Central memory CD8-positive, alpha-beta T cell (primary cell): ENCODE measurements at regions not wholly inside any gene's neighbourhood (a gene's known extent, or its start where the extent isn't known, plus 50 kb on each side); places are given as distances from the start of the nearest gene placed in this dataset.

Source experiments
- ATAC-seq: fragments of 150-1000 bp; cut with Tn5 transposase; replicated peaks from 2 replicates; pipeline ENCODE4 v1.10.0; 2022; ENCODE audit warnings: mild to moderate bottlenecking, moderate FRiP score, moderate number of reproducible peaks; ENCODE audit not compliant: poor library complexity, severe bottlenecking; ENCODE audit errors: extremely low read depth
- DNase-seq, 2 donors: peaks; one replicate each; pipeline ENCODE4 v3.0.0; 2021; ENCODE audit warnings: low spot score in 2 of 2
- H3K27ac Mint-ChIP-seq: one replicate; pipeline ENCODE4 v1.8.0; 2022; ENCODE audit warnings: low read depth, mild to moderate bottlenecking, moderate library complexity, mixed read lengths
- H3K27me3 Mint-ChIP-seq: one replicate; pipeline ENCODE4 v1.8.0; 2022; ENCODE audit warnings: mixed read lengths
- H3K36me3 Mint-ChIP-seq: one replicate; pipeline ENCODE4 v1.8.0; 2022; ENCODE audit warnings: mild to moderate bottlenecking, moderate library complexity, mixed read lengths; ENCODE audit not compliant: insufficient read depth
- H3K4me1 Mint-ChIP-seq: one replicate; pipeline ENCODE4 v1.8.0; 2022; ENCODE audit warnings: mixed read lengths
- H3K4me3 Mint-ChIP-seq: one replicate; pipeline ENCODE4 v1.8.0; 2022; ENCODE audit warnings: mild to moderate bottlenecking, moderate library complexity, mixed read lengths
- H3K9me3 Mint-ChIP-seq: one replicate; pipeline ENCODE4 v1.8.0; 2022; ENCODE audit warnings: mixed read lengths

DNA sequence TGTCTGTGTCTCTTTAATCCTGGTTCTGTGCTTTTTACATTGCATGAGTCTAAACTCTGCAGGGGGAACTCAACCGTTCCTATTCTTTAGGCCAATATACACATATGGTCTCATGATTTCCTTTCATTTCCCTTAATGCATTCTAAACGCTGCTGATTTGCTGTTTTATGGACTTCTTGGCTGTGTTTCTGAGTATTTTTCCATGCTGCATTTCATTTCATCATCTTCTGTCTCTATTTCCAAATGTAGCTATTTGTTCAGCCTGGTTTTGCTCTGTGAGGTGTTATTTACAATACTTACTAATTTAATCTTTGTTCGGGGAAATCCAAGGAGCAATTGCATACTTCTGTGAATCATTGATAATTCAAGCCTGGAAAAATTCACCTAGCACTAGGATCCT, 897.2 kb downstream of the TSN start:
- H3K27me3 Mint-ChIP-seq = no peaks in the 10 kb centered on the region
- no peak overlapping the region for H3K4me3 Mint-ChIP-seq
- DNase-seq (no peak), ATAC-seq (no peak)
- no peak overlapping the region for H3K27ac Mint-ChIP-seq
- H3K9me3 Mint-ChIP-seq = peaks cover 24% of the 10 kb centered on the region
- no peaks in the 10 kb centered on the region for H3K36me3 Mint-ChIP-seq
- H3K4me1 Mint-ChIP-seq = no peaks in the 10 kb centered on the region

GRCh38 chr2:122656403-122656802, 901.0 kb downstream of the TSN start:
- Mint-ChIP-seq H3K27me3 (no peaks in the 10 kb centered on the region), H3K36me3 (peaks cover 2% of the 10 kb centered on the region), H3K4me1 (no peaks in the 10 kb centered on the region), H3K27ac (no peak overlapping the region), H3K9me3 (peaks cover 14% of the 10 kb centered on the region), H3K4me3 (no peak overlapping the region)
- ATAC-seq (no peak), DNase-seq (no peak)

GRCh38 chr2:122660786-122661634, 905.6 kb downstream of the TSN start:
- H3K36me3 Mint-ChIP-seq = peaks cover 2% of the 10 kb centered on the region
- H3K4me3 Mint-ChIP-seq = no peak overlapping the region
- H3K4me1 Mint-ChIP-seq = no peaks in the 10 kb centered on the region
- no peaks in the 10 kb centered on the region for H3K27me3 Mint-ChIP-seq
- no peak for ATAC-seq
- no peak overlapping the region for H3K27ac Mint-ChIP-seq
- no peak for DNase-seq
- H3K9me3 Mint-ChIP-seq = no peaks in the 10 kb centered on the region

DNA sequence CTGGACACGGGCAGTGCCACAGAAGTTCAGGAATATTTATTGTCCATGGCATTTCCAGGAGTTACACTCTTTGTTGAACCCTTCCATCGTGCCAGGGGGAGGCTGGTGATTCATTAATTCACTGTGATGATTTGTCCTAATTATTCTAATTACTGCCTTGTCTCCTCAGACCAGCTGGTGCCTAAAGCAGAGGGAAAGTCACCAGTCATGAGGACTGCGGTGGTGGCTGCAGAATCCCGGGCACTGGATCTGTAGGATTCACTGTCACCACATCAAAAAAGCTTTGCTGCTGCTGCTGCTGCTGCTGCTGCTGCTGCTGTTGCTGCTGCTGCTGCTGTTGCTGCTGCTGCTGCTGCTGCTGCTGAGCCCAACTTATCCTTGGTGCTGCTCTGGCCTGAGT, 908.2 kb downstream of the TSN start:
- no peak overlapping the region for H3K4me3 Mint-ChIP-seq
- DNase-seq (no peak), ATAC-seq (no peak)
- no peaks in the 10 kb centered on the region for H3K4me1 Mint-ChIP-seq
- H3K27me3 Mint-ChIP-seq = no peaks in the 10 kb centered on the region
- H3K27ac Mint-ChIP-seq = no peak overlapping the region
- H3K9me3 Mint-ChIP-seq = no peaks in the 10 kb centered on the region
- H3K36me3 Mint-ChIP-seq = no peaks in the 10 kb centered on the region

DNA sequence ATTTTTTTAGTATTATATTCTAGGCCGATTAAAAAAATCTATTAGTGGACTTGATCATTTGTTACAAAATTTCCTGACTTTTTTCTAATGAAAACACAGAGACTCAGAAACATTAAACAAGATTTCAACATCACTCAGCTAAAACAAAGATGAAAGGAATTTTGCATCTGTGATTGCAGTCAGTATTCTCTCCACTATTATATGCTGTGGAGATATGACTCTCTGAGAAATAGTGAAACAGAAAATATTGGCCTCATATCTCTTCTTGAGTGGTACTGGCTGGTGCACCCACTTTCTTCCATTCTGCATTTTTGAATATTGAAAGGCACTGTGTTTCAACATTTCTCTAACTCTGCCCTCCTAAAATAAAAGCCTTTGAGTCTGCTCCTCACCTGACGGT, 914.2 kb downstream of the TSN start:
- ATAC-seq (no peak), DNase-seq (no peak)
- Mint-ChIP-seq H3K4me3 (no peak overlapping the region), H3K36me3 (no peaks in the 10 kb centered on the region), H3K4me1 (no peaks in the 10 kb centered on the region), H3K9me3 (peaks cover 6% of the 10 kb centered on the region), H3K27ac (no peak overlapping the region), H3K27me3 (no peaks in the 10 kb centered on the region)

DNA sequence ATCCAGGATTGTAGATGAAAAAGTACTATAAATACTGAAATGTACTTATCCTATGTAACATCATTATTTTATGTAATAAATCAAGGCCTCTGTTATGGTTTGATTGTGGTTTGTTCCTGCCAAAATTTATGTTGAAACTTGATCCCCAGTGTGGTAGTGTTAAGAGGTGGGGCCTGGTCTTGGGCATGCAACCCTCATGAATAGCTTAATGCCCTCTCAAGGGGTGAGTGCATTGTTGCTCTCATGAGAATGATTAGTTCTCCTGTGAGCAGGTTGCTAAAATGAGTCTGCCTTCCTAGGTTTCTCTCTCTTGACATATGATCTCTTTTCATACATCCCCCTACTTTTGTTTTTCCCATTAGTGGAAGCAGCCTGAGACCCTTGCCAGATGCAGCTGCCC, 915.4 kb downstream of the TSN start:
- Mint-ChIP-seq H3K9me3 (peaks cover 6% of the 10 kb centered on the region), H3K27ac (no peak overlapping the region), H3K36me3 (no peaks in the 10 kb centered on the region), H3K4me3 (no peak overlapping the region), H3K4me1 (no peaks in the 10 kb centered on the region), H3K27me3 (no peaks in the 10 kb centered on the region)
- no peak for ATAC-seq
- DNase-seq = no peak

DNA sequence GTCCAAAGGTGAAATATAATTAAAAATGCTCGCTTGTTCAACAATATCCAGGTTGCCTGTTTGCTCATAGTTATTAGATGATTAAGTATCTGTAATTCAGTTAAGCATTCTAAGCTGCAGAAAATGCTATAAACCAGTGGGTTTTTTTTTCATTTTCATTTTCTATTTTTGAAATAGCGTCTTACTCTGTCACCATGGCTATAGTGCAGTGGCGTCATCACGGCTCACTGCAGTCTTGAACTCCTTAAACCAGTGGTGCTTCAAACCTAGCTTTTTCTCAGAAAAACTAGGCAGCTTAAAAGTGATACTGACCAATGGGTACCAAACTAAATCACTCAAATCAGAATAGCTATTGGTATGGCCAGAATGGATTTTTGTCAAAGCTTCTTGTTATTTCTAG, 925.2 kb downstream of the TSN start:
- no peak overlapping the region for H3K27ac Mint-ChIP-seq
- H3K4me1 Mint-ChIP-seq = no peaks in the 10 kb centered on the region
- DNase-seq (no peak), ATAC-seq (no peak)
- H3K9me3 Mint-ChIP-seq = peaks cover 17% of the 10 kb centered on the region
- no peaks in the 10 kb centered on the region for H3K27me3 Mint-ChIP-seq
- H3K36me3 Mint-ChIP-seq = no peaks in the 10 kb centered on the region
- H3K4me3 Mint-ChIP-seq = no peak overlapping the region

DNA sequence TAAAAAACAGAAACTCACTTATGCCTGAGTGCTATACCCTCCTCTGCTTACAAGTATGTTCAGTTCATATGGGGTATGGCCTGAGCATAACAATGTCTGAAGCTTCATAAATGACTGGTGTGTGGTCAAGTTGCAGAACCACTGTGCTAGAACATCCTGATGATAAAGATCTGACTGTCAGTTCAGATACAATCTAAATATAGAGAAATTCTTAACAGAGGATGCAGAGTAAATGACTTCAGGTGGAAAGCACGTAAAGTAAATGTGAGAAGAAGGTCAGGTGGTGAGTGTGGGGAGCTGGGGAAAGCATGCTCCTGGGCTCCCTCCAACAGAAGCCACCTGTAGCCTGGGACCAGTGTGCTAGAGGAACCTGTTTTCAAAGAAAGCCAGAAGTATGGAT, 926.2 kb downstream of the TSN start:
- DNase-seq = no peak
- H3K9me3 Mint-ChIP-seq = peaks cover 23% of the 10 kb centered on the region
- no peak for ATAC-seq
- H3K27me3 Mint-ChIP-seq = no peaks in the 10 kb centered on the region
- no peak overlapping the region for H3K27ac Mint-ChIP-seq
- H3K4me1 Mint-ChIP-seq = no peaks in the 10 kb centered on the region
- no peaks in the 10 kb centered on the region for H3K36me3 Mint-ChIP-seq
- no peak overlapping the region for H3K4me3 Mint-ChIP-seq

DNA sequence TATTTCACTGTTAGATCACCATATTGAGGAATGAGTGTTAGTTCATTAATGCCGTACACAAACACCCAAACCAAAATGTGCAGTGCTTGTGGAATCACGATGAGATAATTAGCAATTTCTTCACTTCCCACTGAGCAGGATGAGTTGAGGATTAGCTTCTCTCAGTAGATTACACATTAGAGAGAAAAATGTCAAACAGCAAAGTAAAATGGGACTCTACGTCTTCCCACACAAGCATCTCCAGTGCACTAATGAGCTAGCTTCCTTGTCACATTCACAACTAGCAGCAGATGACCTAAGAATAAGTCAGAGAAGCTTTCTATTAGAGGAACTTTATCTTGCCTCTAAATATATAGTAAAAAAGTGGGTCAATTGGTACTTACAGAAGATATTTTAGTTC, 926.9 kb downstream of the TSN start:
- H3K9me3 Mint-ChIP-seq = peaks cover 19% of the 10 kb centered on the region
- DNase-seq (no peak), ATAC-seq (no peak)
- H3K27ac Mint-ChIP-seq = no peak overlapping the region
- no peak overlapping the region for H3K4me3 Mint-ChIP-seq
- no peaks in the 10 kb centered on the region for H3K36me3 Mint-ChIP-seq
- no peaks in the 10 kb centered on the region for H3K27me3 Mint-ChIP-seq
- no peaks in the 10 kb centered on the region for H3K4me1 Mint-ChIP-seq

GRCh38 chr2:122683018-122683417, 927.6 kb downstream of the TSN start:
- Mint-ChIP-seq H3K27me3 (no peaks in the 10 kb centered on the region), H3K4me1 (no peaks in the 10 kb centered on the region), H3K9me3 (peaks cover 18% of the 10 kb centered on the region), H3K36me3 (no peaks in the 10 kb centered on the region), H3K27ac (no peak overlapping the region), H3K4me3 (no peak overlapping the region)
- DNase-seq (no peak), ATAC-seq (no peak)

- Mint-ChIP-seq H3K27me3 (no peaks in the 10 kb centered on the region), H3K9me3 (peaks cover 19% of the 10 kb centered on the region), H3K4me1 (no peaks in the 10 kb centered on the region), H3K27ac (no peak overlapping the region), H3K36me3 (peaks cover 1% of the 10 kb centered on the region), H3K4me3 (no peak overlapping the region)
- DNase-seq (no peak), ATAC-seq (no peak)
Observed at GRCh38 chr2:122692400-122693083, 937.1 kb downstream of the TSN start.

DNA sequence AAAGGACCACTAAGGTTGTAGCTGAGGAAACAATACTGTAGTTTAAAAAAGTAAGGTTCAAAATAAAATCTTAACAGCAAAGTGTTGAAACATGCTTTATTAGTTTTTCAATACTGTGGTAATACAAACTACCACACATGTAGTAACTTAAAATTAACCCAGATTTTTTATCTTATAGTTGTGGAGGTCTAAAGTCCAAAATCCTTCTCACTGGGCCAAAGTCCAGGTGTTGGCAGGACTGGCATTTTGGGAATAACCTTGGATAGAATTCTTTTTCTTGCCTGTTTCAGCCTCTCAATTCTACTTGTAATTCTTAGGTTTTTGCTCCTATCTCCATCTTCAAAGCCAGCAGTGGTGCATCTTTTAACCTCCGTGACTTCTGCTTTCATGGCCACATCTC, 942.0 kb downstream of the TSN start:
- H3K4me1 Mint-ChIP-seq = no peaks in the 10 kb centered on the region
- no peak overlapping the region for H3K4me3 Mint-ChIP-seq
- H3K9me3 Mint-ChIP-seq = peaks cover 15% of the 10 kb centered on the region
- peaks cover 1% of the 10 kb centered on the region for H3K36me3 Mint-ChIP-seq
- DNase-seq (no peak), ATAC-seq (no peak)
- no peak overlapping the region for H3K27ac Mint-ChIP-seq
- H3K27me3 Mint-ChIP-seq = no peaks in the 10 kb centered on the region

GRCh38 chr2:122703676-122704075, 948.2 kb downstream of the TSN start:
- no peaks in the 10 kb centered on the region for H3K27me3 Mint-ChIP-seq
- no peaks in the 10 kb centered on the region for H3K36me3 Mint-ChIP-seq
- H3K4me1 Mint-ChIP-seq = no peaks in the 10 kb centered on the region
- no peak for DNase-seq
- H3K4me3 Mint-ChIP-seq = no peak overlapping the region
- H3K27ac Mint-ChIP-seq = no peak overlapping the region
- peaks cover 12% of the 10 kb centered on the region for H3K9me3 Mint-ChIP-seq
- ATAC-seq = no peak
